GM12878 (cell line): ENCODE measurements at regions not wholly inside any gene's neighbourhood (a gene's known extent, or its start where the extent isn't known, plus 50 kb on each side); places are given as distances from the start of the nearest gene placed in this dataset.

Experiments
- ATAC-seq: fragments of 200-7000 bp; cut with Tn5 transposase; 3 replicates; pipeline ENCODE4 v1.9.1; 2020; ENCODE audit warnings: mild to moderate bottlenecking, moderate library complexity
- BruUV-seq: library from RNA; stranded (reverse); fragments of 400-500 nt; replicated peaks from 2 replicates; lab custom pipeline; 2021; lab: Mats Ljungman, UMichigan
- CTCF ChIA-PET: fragments of 300-600 bp; sonication (Branson Sonifier 250); formaldehyde crosslinking; extraction: SDS; loops from one replicate; lab custom pipeline; 2021; ENCODE audit warnings: inconsistent platforms; lab: Yijun Ruan, JAX
- POLR2A ChIA-PET: fragments of 350-600 bp; formaldehyde crosslinking; extraction: SDS; loops from one replicate; lab custom pipeline; 2021; ENCODE audit warnings: inconsistent platforms; lab: Charles Lee
- RAD21 ChIA-PET: fragments of 300-600 bp; sonication (Branson Sonifier 250); formaldehyde crosslinking; loops from one replicate; lab custom pipeline; 2023; ENCODE audit warnings: antibody characterized with exemption; ENCODE audit not compliant: unreplicated experiment; lab: Charles Lee
- SMC1A ChIA-PET: fragments of 300-600 bp; sonication (Branson Sonifier 250); formaldehyde crosslinking; loops from one replicate; lab custom pipeline; 2023; ENCODE audit not compliant: unreplicated experiment, uncharacterized antibody; lab: Charles Lee
- DNase-seq: peaks from one replicate; pipeline ENCODE4 v3.0.0-alpha.2; 2011; ENCODE audit warnings: low read depth, low spot score
- FAIRE-seq: peaks from 3 replicates; lab custom pipeline; 2011; peaks lifted over from hg19 to GRCh38; lab: Jason Lieb, UNC
- H2AFZ ChIP-seq: 2 replicates; pipeline ENCODE4 v1.6.0; 2011; ENCODE audit warnings: low read depth, low read length, control low read depth; ENCODE audit not compliant: control insufficient read depth
- H3K27ac ChIP-seq: 2 replicates; pipeline ENCODE4 v1.5.1; 2011; ENCODE audit warnings: control low read depth; ENCODE audit not compliant: control insufficient read depth, insufficient read depth
- H3K27me3 ChIP-seq, 2 experiments: replicated peaks in 1 of 2; 2 replicates each; pipeline versions ENCODE4 v1.6.0 to v1.6.1; 2011; ENCODE audit warnings: low read length in 1 of 2; ENCODE audit not compliant: control insufficient read depth in 2 of 2, insufficient read depth in 2 of 2
- H3K36me3 ChIP-seq, 2 experiments: 2 replicates each; pipeline ENCODE4 v1.5.1; 2011; ENCODE audit warnings: low read length in 1 of 2; ENCODE audit not compliant: control insufficient read depth in 2 of 2, insufficient read depth in 2 of 2
- H3K4me1 ChIP-seq: 2 replicates; pipeline ENCODE4 v1.6.1; 2011; ENCODE audit warnings: mild to moderate bottlenecking, low read length, moderate library complexity, mixed read lengths; ENCODE audit not compliant: control insufficient read depth, insufficient read depth
- H3K4me2 ChIP-seq: 2 replicates; pipeline ENCODE4 v1.6.0; 2011; ENCODE audit warnings: control low read depth; ENCODE audit not compliant: control insufficient read depth, insufficient read depth
- H3K4me3 ChIP-seq: fragments of 200-600 bp; sonication (generic); 2 replicates; pipeline ENCODE4 v1.5.1; 2016
- H3K79me2 ChIP-seq: 2 replicates; pipeline ENCODE4 v1.6.0; 2011; ENCODE audit warnings: low read length; ENCODE audit not compliant: control insufficient read depth, insufficient read depth
- H3K9ac ChIP-seq: 2 replicates; pipeline ENCODE4 v1.8.0; 2011; ENCODE audit warnings: low read length, control low read depth, mixed read lengths; ENCODE audit not compliant: control insufficient read depth, insufficient read depth
- H3K9me3 ChIP-seq: replicated peaks from 3 replicates; pipeline ENCODE4 v1.5.1; 2011; ENCODE audit warnings: mild to moderate bottlenecking, low read length; ENCODE audit not compliant: control insufficient read depth, insufficient read depth
- H4K20me1 ChIP-seq: 2 replicates; pipeline ENCODE4 v1.6.0; 2011; ENCODE audit not compliant: control insufficient read depth, insufficient read depth
- CBFB ChIP-seq: IDR thresholded peaks from 2 replicates; pipeline ENCODE4 v1.6.1; 2016; ENCODE audit warnings: antibody characterized with exemption, low read depth
- CHD1 ChIP-seq: IDR thresholded peaks from 2 replicates; pipeline ENCODE4 v1.6.1; 2012; ENCODE audit warnings: low read depth, low read length, improper control_type of control experiment
- CTCF ChIP-seq, 3 experiments: IDR thresholded peaks in 2 of 3; conservative IDR thresholded peaks in 1 of 3; 2 replicates each; pipeline ENCODE4 v1.5.1; 2011; ENCODE audit warnings: low read depth in 3 of 3, low read length in 3 of 3, mild to moderate bottlenecking in 3 of 3, control low read depth in 2 of 3, moderate library complexity in 2 of 3, inconsistent platforms in 1 of 3, mixed read lengths in 1 of 3; ENCODE audit not compliant: control insufficient read depth in 2 of 3, insufficient read depth in 1 of 3; ENCODE audit errors: extremely low read depth in 1 of 3
- DPF2 ChIP-seq: fragments of 450-650 bp; IDR thresholded peaks from 2 replicates; pipeline ENCODE4 v1.6.1; 2017; ENCODE audit warnings: mild to moderate bottlenecking
- E2F4 ChIP-seq: IDR thresholded peaks from 2 replicates; pipeline ENCODE4 v1.6.1; 2012; ENCODE audit warnings: low read depth, low read length, improper control_type of control experiment
- FOXK2 ChIP-seq: fragments of 450-650 bp; IDR thresholded peaks from 2 replicates; pipeline ENCODE4 v1.6.1; 2017; ENCODE audit warnings: mild to moderate bottlenecking, moderate library complexity
- IKZF1 ChIP-seq: fragments of 450-650 bp; conservative IDR thresholded peaks from 2 replicates; pipeline ENCODE4 v1.6.1; 2017; ENCODE audit warnings: antibody characterized with exemption, mild to moderate bottlenecking
- KDM1A ChIP-seq: fragments of 200-600 bp; sonication (generic); IDR thresholded peaks from 2 replicates; pipeline ENCODE4 v1.6.1; 2016; ENCODE audit warnings: borderline replicate concordance
- MTA2 ChIP-seq: fragments of 450-650 bp; IDR thresholded peaks from 2 replicates; pipeline ENCODE4 v1.6.1; 2016; ENCODE audit warnings: low read depth, mild to moderate bottlenecking, moderate library complexity
- MYC ChIP-seq: IDR thresholded peaks from 2 replicates; pipeline ENCODE4 v1.6.1; 2011; ENCODE audit warnings: mild to moderate bottlenecking, low read length, moderate library complexity, inconsistent platforms; ENCODE audit not compliant: insufficient read depth, insufficient replicate concordance, insufficient read length, severe bottlenecking
- RUNX3 ChIP-seq: IDR thresholded peaks from 2 replicates; pipeline ENCODE4 v1.6.1; 2012; ENCODE audit warnings: low read length, inconsistent platforms
- STAT1 ChIP-seq: fragments of 450-650 bp; conservative IDR thresholded peaks from 2 replicates; pipeline ENCODE4 v1.6.1; 2014; ENCODE audit warnings: antibody characterized with exemption, mild to moderate bottlenecking
- TCF3 ChIP-seq: IDR thresholded peaks from 2 replicates; pipeline ENCODE4 v1.6.1; 2012; ENCODE audit warnings: low read depth, mild to moderate bottlenecking, low read length, borderline replicate concordance; ENCODE audit not compliant: insufficient read depth
- ZBED1 ChIP-seq: IDR thresholded peaks from 2 replicates; pipeline ENCODE4 v1.6.1; 2016; ENCODE audit warnings: borderline replicate concordance
- WGBS: methylation state at CpG from one replicate; pipeline ENCODE4 v1.1.6; 2016; ENCODE audit warnings: low lambda C conversion rate; ENCODE audit not compliant: insufficient replicate concordance, insufficient coverage; ENCODE audit errors: missing lambda C conversion rate; 5-methylcytosine and 5-hydroxymethylcytosine counted together
- in situ Hi-C: fragments of 300-500 bp; cut with MboI; formaldehyde crosslinking; loops from 9 replicates; pipeline ENCODE4 v1.14.3; 2018; ENCODE audit warnings: mixed read lengths
- intact Hi-C: fragments of 100-400 bp; cut with micrococcal nuclease; formaldehyde crosslinking; loops from one replicate; pipeline ENCODE4 v1.14.2; 2022; ENCODE audit not compliant: unreplicated experiment

GRCh38 chr3:36210840-36211651, 169.3 kb upstream of the STAC start:
- no peaks in the 10 kb centered on the region for H4K20me1 ChIP-seq
- TF ChIP-seq FOXK2 (no peak), MTA2 (no peak)
- TF ChIP-seq, all 136 proteins: peak for 0
- POLR2A ChIA-PET = no interaction called here
- Histone ChIP-seq H3K9me3 (no peaks in the 10 kb centered on the region), H3K4me1 (no peaks in the 10 kb centered on the region), H3K4me2 (no peak overlapping the region), H3K27ac (no peak overlapping the region), H3K9ac (no peak overlapping the region), H3K36me3 (no peaks in the 10 kb centered on the region), H3K4me3 (no peak overlapping the region), H3K79me2 (no peaks in the 10 kb centered on the region), H2AFZ (no peak overlapping the region), H3K27me3 (no peaks in the 10 kb centered on the region)
- CTCF ChIA-PET = no interaction called here
- intact Hi-C loops (no loop called here), in situ Hi-C loops (no loop called here)
- SMC1A ChIA-PET = interaction anchor here (1.8 kb wide), 1 partner anchor 11 kb away, joined by 6 read pairs; no protein-coding TSS in a partner anchor
- ATAC-seq = no peak
- FAIRE-seq = no peak
- DNase-seq = no peak
- BruUV-seq = no TSS peak
- WGBS = 16% methylated on average over 3 of the region's 3 CpGs
- RAD21 ChIA-PET = no interaction called here

- no peaks in the 10 kb centered on the region for H3K36me3 ChIP-seq
- no peak overlapping the region for H2AFZ ChIP-seq
- POLR2A ChIA-PET = no interaction called here
- CTCF ChIA-PET = no interaction called here
- SMC1A ChIA-PET = interaction anchor here (1.8 kb wide), 1 partner anchor 10 kb away, joined by 6 read pairs; no protein-coding TSS in a partner anchor
- no peak overlapping the region for H3K9ac ChIP-seq
- no peak overlapping the region for H3K4me3 ChIP-seq
- H3K79me2 ChIP-seq = no peaks in the 10 kb centered on the region
- no peaks in the 10 kb centered on the region for H4K20me1 ChIP-seq
- H3K4me1 ChIP-seq = no peaks in the 10 kb centered on the region
- H3K4me2 ChIP-seq = no peak overlapping the region
- intact Hi-C loops (no loop called here), in situ Hi-C loops (no loop called here)
- RAD21 ChIA-PET = no interaction called here
- no TSS peak for BruUV-seq
- no peaks in the 10 kb centered on the region for H3K27me3 ChIP-seq
- ATAC-seq (no peak), FAIRE-seq (no peak), DNase-seq (no peak)
- no peak overlapping the region for H3K27ac ChIP-seq
- H3K9me3 ChIP-seq = no peaks in the 10 kb centered on the region
- TF ChIP-seq KDM1A (no peak), TCF3 (no peak), DPF2 (no peak), CBFB (no peak), E2F4 (no peak), CHD1 (no peak), ZBED1 (no peak), MYC (no peak), STAT1 (no peak), IKZF1 (no peak), RUNX3 (no peak), CTCF (IDR thresholded peaks at IDR 0.05 in 2 of 3, conservative IDR thresholded peaks at IDR 0.05 in 1 of 3; ENCODE audit: control insufficient read depth in 2 of 3, extremely low read depth in 1 of 3, insufficient read depth in 1 of 3, low read depth in 3 of 3, low read length in 3 of 3) (no peak)
These were observed 168.7 kb upstream of the STAC start for GRCh38 chr3:36211652-36211999.
